HAP-1 (cell line): ENCODE measurements at regions not wholly inside any gene's neighbourhood (a gene's known extent, or its start where the extent isn't known, plus 50 kb on each side); places are given as distances from the start of the nearest gene placed in this dataset.

ENCODE experiments used
- DNase-seq, 2 experiments: peaks; one replicate each; pipeline ENCODE4 v3.0.0-alpha.2; 2016 to 2020; ENCODE audit warnings: low spot score in 2 of 2
- H3K27me3 ChIP-seq: fragments of 250-450 bp; sonication (Bioruptor Pico); 2 replicates; pipeline ENCODE4 v1.5.1; 2020; ENCODE audit warnings: low read depth, mild to moderate bottlenecking, moderate library complexity
- H3K36me3 ChIP-seq: fragments of 250-450 bp; sonication (Bioruptor Pico); replicated peaks from 2 replicates; pipeline ENCODE4 v1.5.1; 2020; ENCODE audit warnings: mild to moderate bottlenecking
- H3K4me1 ChIP-seq: fragments of 250-450 bp; sonication (Bioruptor Pico); 2 replicates; pipeline ENCODE4 v1.5.1; 2020; ENCODE audit warnings: mild to moderate bottlenecking
- H3K4me3 ChIP-seq: fragments of 250-450 bp; sonication (Bioruptor Pico); 2 replicates; pipeline ENCODE4 v1.5.1; 2020; ENCODE audit warnings: mild to moderate bottlenecking, moderate library complexity
- H3K9me3 ChIP-seq: fragments of 250-450 bp; sonication (Bioruptor Pico); 2 replicates; pipeline ENCODE4 v1.5.1; 2020; ENCODE audit warnings: mild to moderate bottlenecking, moderate library complexity
- in situ Hi-C: fragments of 300-500 bp; cut with MboI; formaldehyde crosslinking; loops from 3 replicates; pipeline ENCODE4 v1.14.3; 2020; ENCODE audit warnings: low sequenced_read_pairs, inconsistent platforms, mixed read lengths

DNA sequence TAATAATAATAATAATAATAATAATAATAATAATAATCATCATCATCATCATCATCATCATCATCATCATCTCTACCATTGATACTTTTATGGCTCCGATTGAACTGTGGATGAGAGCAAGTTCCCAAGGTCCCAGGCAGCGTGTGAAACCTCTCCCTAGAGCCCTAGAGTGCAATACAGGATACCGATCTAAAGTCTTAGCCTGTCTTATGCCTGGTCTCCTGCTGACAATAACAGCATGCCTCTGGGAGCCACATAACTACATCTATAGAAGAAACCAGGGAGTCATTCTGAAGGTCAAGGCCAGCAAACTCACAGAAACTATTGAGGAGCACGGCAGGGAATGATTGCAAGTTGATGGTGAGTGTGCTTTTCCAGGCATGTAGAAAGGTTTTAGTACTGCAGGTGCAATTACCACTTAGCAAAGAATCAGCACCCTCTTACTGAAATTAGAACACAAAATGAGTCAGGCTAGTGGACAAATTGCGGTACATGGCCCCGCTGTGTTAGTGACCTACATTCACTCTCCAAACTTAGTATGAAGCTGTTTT, 457.2 kb upstream of the CDH20 start:
- no peak for DNase-seq
- Histone ChIP-seq H3K4me3 (no peak overlapping the region), H3K9me3 (no peaks in the 10 kb centered on the region), H3K4me1 (no peaks in the 10 kb centered on the region), H3K27me3 (no peaks in the 10 kb centered on the region), H3K36me3 (no peaks in the 10 kb centered on the region)
- in situ Hi-C loops = no loop called here

GRCh38 chr18:60880184-60880583, 453.0 kb upstream of the CDH20 start:
- no peaks in the 10 kb centered on the region for H3K4me1 ChIP-seq
- H3K9me3 ChIP-seq = no peaks in the 10 kb centered on the region
- H3K27me3 ChIP-seq = no peaks in the 10 kb centered on the region
- H3K4me3 ChIP-seq = no peak overlapping the region
- H3K36me3 ChIP-seq = no peaks in the 10 kb centered on the region
- in situ Hi-C loops = no loop called here
- no peak for DNase-seq

DNA sequence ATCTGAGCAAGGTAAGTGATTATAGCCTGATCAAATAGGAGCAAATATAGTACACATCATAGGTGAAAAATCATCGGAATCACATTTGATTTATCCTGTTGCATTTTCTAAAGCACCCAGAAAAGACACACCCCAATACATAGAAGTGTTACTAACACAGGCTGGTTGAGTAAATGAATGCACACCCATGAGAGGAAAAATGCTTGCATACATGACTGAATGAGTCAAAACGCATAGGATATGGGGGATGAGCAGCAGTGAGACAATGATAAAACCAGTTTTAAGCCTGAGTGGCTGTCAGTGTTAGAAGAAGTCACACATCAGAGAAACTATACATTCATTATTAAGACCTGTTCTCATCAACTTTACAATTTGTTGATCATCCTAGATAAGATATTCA, 449.6 kb upstream of the CDH20 start:
- Histone ChIP-seq H3K9me3 (no peaks in the 10 kb centered on the region), H3K27me3 (no peaks in the 10 kb centered on the region), H3K4me3 (no peak overlapping the region), H3K4me1 (no peaks in the 10 kb centered on the region), H3K36me3 (no peaks in the 10 kb centered on the region)
- no peak for DNase-seq
- in situ Hi-C loops = no loop called here

GRCh38 chr18:60888071-60888624, 445.1 kb upstream of the CDH20 start:
- Histone ChIP-seq H3K4me3 (no peak overlapping the region), H3K36me3 (no peaks in the 10 kb centered on the region), H3K27me3 (no peaks in the 10 kb centered on the region), H3K4me1 (no peaks in the 10 kb centered on the region), H3K9me3 (no peaks in the 10 kb centered on the region)
- DNase-seq = no peak
- in situ Hi-C loops = no loop called here

DNA sequence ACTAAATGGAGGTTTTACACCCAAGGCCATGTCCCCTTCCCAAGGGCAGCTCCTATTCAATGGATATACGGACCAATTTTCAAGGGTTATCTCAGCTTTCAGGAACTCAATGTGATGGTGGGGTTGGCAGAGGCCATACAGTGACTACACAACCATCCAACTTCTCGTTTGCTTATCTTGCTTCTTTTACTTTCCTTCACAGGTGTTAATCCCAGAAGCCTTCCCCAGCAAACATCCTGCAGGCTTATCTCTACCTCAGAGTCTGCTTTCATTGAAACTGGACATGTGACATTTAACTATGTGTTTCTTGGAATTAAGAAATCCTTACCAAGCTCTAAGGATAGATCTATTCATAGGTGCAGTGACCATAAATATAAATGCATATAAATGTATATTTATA, 443.8 kb upstream of the CDH20 start:
- Histone ChIP-seq H3K4me3 (no peak overlapping the region), H3K36me3 (no peaks in the 10 kb centered on the region), H3K9me3 (no peaks in the 10 kb centered on the region), H3K4me1 (no peaks in the 10 kb centered on the region), H3K27me3 (no peaks in the 10 kb centered on the region)
- in situ Hi-C loops = no loop called here
- DNase-seq = no peak

DNA sequence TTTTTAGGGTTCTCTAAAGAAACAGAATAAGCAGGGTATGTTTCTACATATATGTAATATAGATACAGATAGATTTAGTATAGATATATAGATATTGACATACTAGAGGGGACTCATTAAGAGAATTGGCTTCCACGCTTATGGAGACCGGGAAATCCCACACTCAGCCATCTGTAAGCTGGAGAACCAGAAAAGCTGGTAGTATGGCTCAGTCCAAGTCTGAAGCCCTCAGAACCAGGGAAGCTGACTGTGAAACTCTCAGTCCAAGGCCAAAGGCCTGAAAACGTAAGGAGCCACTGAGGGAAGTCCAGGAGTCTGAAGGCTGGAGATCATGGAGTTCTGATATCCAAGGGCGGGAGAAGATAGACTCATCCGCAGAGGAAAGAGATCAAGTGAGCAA, 441.3 kb upstream of the CDH20 start:
- in situ Hi-C loops = no loop called here
- Histone ChIP-seq H3K9me3 (no peaks in the 10 kb centered on the region), H3K4me3 (no peak overlapping the region), H3K4me1 (no peaks in the 10 kb centered on the region), H3K27me3 (no peaks in the 10 kb centered on the region), H3K36me3 (no peaks in the 10 kb centered on the region)
- DNase-seq = no peak

DNA sequence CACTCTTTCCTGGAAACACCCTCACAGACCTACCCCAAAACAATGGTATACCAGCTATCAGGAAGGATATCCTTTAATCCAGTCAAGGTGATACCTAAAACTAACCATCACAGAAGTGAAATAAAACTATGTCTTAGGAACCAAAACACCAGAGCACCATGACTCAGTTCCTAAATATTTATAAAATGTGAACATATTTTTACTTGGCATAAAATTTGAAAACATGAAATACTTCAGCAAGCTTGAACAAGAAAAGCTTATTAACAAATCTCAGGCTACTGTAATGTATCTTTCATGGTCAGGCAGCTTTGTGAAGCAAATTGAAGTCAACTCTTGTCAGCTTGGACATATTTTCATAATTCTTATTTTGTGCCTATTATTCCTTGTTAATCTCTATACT, 440.8 kb upstream of the CDH20 start:
- Histone ChIP-seq H3K9me3 (no peaks in the 10 kb centered on the region), H3K4me1 (no peaks in the 10 kb centered on the region), H3K27me3 (no peaks in the 10 kb centered on the region), H3K4me3 (no peak overlapping the region), H3K36me3 (no peaks in the 10 kb centered on the region)
- in situ Hi-C loops = no loop called here
- no peak for DNase-seq

DNA sequence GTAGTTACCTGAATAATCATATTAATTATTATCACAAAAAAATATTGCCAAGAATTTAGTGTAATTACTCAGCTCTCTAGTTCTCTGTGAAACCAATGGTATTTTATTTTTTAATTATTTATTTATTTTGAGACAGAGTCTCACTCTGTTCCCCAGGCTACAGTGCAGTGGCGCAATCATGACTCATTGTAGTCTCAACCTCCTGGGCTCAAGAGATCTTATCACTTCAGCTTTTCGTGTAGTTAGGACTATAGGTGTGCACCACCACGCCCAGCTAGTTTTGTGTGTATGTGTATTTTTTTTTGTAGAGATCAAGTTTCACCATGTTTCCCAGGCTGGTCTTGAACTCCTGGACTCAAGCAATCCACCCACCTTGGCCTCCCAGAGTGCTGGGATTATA, 440.4 kb upstream of the CDH20 start:
- Histone ChIP-seq H3K4me3 (no peak overlapping the region), H3K27me3 (no peaks in the 10 kb centered on the region), H3K9me3 (no peaks in the 10 kb centered on the region), H3K36me3 (no peaks in the 10 kb centered on the region), H3K4me1 (no peaks in the 10 kb centered on the region)
- DNase-seq = no peak
- in situ Hi-C loops = no loop called here

DNA sequence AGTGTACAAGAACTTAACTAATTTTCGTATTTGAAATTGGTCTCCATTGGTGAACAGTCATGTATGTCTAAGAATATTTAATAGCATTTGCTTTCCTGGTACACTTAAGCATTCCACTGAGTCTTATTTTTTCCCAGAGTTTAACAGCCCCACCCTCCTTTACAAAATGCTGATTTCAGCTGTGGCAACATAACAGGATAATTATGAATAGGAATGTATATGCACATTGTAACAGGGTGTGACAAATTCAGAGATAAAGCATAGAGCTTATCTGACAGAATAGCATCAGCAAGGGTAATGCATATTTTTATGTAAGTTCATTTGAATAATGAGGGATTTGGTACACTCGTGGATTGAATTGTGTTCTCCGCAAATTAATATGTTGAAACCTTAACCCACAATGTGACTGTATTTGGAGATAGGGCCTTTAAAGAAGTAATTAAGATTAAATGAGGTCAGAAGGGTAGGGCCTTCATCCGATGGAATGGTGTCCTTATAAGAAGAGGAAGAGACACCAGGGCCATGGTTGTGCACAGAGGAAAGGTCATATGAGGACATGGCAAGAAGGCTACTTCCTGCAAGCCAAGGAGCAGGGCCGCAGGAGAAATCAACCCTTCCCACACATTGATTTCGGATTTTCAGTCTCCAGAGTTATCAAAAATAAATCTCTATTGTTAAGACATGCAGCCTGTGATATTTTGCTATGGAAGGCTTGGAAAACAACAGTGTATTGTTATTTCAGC, 439.7 kb upstream of the CDH20 start:
- H3K4me3 ChIP-seq = no peak overlapping the region
- H3K4me1 ChIP-seq = no peaks in the 10 kb centered on the region
- H3K9me3 ChIP-seq = no peaks in the 10 kb centered on the region
- peak in 1 of 2 experiments; percentile 3 for DNase-seq
- H3K36me3 ChIP-seq = no peaks in the 10 kb centered on the region
- in situ Hi-C loops = no loop called here
- H3K27me3 ChIP-seq = no peaks in the 10 kb centered on the region

DNA sequence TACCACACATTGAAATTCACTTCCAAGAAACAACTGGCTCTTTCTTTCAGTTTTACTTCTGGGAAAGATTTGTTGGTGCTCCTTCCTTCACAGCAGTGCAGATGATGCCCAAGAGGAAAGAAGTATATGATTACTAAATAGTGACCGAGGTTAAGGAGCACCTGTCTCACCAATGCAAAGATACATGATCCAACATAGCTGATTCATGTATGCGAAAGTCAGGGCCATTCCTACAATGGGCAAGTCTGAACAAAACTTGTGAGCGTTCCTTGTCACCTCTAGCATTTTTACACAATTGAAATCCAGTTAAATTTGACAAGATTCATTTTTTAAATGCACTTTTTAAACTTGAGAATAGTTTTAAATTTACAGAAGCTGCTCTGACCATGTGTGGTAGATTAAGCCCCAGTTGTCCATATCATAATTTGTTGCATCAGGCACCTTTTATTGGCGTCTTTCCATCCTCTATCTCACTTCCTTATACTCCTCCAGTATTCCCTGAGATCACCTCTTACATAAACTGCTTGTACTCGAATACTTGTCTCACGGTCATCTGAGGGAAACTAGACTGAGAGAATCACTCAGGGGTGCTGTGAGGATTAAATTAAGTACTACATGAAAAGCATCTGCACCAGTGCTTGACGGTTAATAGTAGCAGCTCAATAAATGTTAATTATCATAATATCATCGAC, 438.8 kb upstream of the CDH20 start:
- in situ Hi-C loops = no loop called here
- no peaks in the 10 kb centered on the region for H3K36me3 ChIP-seq
- H3K4me1 ChIP-seq = no peaks in the 10 kb centered on the region

DNA sequence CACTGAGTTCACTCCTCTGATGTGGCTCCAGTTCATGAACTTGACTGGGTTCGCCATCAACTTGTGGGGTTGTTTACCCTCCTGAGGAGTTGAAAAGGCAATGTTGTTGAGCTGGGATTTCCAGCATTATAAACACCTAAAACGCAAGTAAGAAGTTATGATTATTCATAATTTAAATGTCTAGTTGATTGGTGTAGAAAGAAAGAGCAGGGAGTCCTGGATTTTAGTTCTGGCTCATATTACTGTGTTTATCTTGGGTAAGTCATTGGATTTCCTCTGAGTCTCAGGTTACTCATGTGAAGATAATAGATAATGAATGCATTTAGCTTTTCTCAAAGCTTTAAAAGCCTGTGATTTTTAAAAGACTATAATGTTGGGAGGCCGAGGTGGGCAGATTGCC, 438.0 kb upstream of the CDH20 start:
- H3K27me3 ChIP-seq = no peaks in the 10 kb centered on the region
- no peaks in the 10 kb centered on the region for H3K4me1 ChIP-seq
- in situ Hi-C loops = no loop called here
- no peaks in the 10 kb centered on the region for H3K36me3 ChIP-seq
- no peak for DNase-seq
- H3K4me3 ChIP-seq = no peak overlapping the region
- no peaks in the 10 kb centered on the region for H3K9me3 ChIP-seq

More for the DNA sequence above, 438.8 kb upstream of the CDH20 start:
- no peak overlapping the region for H3K4me3 ChIP-seq
- no peaks in the 10 kb centered on the region for H3K9me3 ChIP-seq
- DNase-seq = no peak
- no peaks in the 10 kb centered on the region for H3K27me3 ChIP-seq

GRCh38 chr18:60898111-60898510, 435.1 kb upstream of the CDH20 start:
- no peak for DNase-seq
- H3K4me3 ChIP-seq = no peak overlapping the region
- in situ Hi-C loops = no loop called here
- H3K27me3 ChIP-seq = no peaks in the 10 kb centered on the region
- H3K4me1 ChIP-seq = no peaks in the 10 kb centered on the region
- H3K36me3 ChIP-seq = no peaks in the 10 kb centered on the region
- no peaks in the 10 kb centered on the region for H3K9me3 ChIP-seq

- in situ Hi-C loops = no loop called here
- Histone ChIP-seq H3K9me3 (no peaks in the 10 kb centered on the region), H3K4me3 (no peak overlapping the region), H3K4me1 (no peaks in the 10 kb centered on the region), H3K36me3 (no peaks in the 10 kb centered on the region), H3K27me3 (no peaks in the 10 kb centered on the region)
- DNase-seq = no peak
These were observed 427.5 kb upstream of the CDH20 start for GRCh38 chr18:60905699-60906098.

- no peaks in the 10 kb centered on the region for H3K27me3 ChIP-seq
- no peaks in the 10 kb centered on the region for H3K36me3 ChIP-seq
- no peaks in the 10 kb centered on the region for H3K9me3 ChIP-seq
- in situ Hi-C loops = no loop called here
- no peak for DNase-seq
- H3K4me3 ChIP-seq = no peak overlapping the region
- no peaks in the 10 kb centered on the region for H3K4me1 ChIP-seq
These were observed 422.7 kb upstream of the CDH20 start for GRCh38 chr18:60910534-60910933.
